PC-9 (cell line): ENCODE measurements at regions not wholly inside any gene's neighbourhood (a gene's known extent, or its start where the extent isn't known, plus 50 kb on each side); places are given as distances from the start of the nearest gene placed in this dataset.

Experiments
- CTCF ChIP-seq: fragments of 200-600 bp; sonication (generic); conservative IDR thresholded peaks from 2 replicates; pipeline ENCODE4 v1.6.1; 2017; ENCODE audit warnings: mixed run types, antibody characterized with exemption, mild to moderate bottlenecking, moderate library complexity
- EZH2 ChIP-seq: fragments of 200-600 bp; sonication (generic); IDR thresholded peaks from 2 replicates; pipeline ENCODE4 v1.8.0; 2017; ENCODE audit warnings: antibody characterized with exemption, low read depth

- TF ChIP-seq CTCF (no peak), EZH2 (no peak)
These were observed 203.0 kb downstream of the SAMD5 start for GRCh38 chr6:147711476-147711875.
